HG02981 (cell line): ENCODE measurements at regions not wholly inside any gene's neighbourhood (a gene's known extent, or its start where the extent isn't known, plus 50 kb on each side); places are given as distances from the start of the nearest gene placed in this dataset.
"Not testable (repeated sequence)": the region's sequence is repeated elsewhere in the genome, so short reads cannot be mapped to it uniquely, and the experiment has no call there.

Experiments used
- ATAC-seq: cut with Tn5 transposase; IDR thresholded peaks from one replicate; pipeline ENCODE4 v1.9.1; 2021; ENCODE audit warnings: mild to moderate bottlenecking, moderate library complexity; ENCODE audit not compliant: unreplicated experiment

- no peak for ATAC-seq
Observed at GRCh38 chr22:48760481-48761390, 1066.9 kb downstream of the BRD1 start.

- ATAC-seq = no peak
Observed at GRCh38 chr22:48758881-48759875, 1068.5 kb downstream of the BRD1 start.

DNA sequence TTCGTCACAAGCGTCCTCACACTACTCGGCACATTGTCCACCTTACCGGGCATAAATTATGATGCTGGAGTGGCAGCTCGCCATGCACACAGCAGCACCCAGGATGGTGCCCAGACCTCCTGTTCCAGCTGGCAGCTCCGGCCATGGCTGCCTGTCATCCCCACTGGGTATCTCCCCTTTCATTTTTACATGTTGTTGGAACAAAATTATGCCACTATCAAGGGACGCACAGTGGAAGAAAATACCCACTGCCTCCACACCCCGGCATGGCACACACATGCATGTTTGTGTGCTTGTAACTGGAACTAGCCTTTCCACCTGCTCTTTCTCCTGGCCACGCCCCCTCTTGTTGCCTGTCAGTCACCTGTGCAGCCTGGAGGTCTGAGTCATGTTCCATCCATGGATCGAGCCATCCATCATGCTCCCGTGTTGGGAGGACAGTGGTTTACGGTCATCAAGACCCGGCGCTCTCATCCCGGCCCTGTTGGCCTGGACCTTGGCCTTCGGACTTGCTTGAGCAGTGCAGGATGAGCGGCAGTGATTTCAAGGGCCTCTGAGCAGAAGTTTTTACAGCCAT is 1069.6 kb downstream of the BRD1 start:
- ATAC-seq = no peak

DNA sequence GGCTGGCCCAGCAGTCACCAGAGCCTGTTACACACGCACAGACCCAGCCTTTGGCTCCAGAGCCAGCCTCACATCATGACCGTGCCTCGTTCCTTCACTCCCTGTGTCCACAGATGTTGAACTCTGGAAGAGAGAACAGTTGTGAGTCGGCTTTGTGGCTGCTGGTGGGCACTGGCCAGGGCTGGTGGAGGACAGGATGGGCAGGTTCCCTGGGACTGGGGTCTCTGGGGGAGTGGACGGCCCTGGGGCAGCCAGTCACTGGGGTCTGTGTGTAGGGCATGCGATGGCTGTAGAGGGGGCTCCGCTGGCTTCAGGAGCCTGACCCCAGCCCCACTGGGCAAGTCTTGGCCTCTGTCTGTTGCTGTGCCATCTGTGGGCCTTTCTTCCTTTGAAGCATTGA is 1070.1 kb downstream of the BRD1 start:
- ATAC-seq = no peak

DNA sequence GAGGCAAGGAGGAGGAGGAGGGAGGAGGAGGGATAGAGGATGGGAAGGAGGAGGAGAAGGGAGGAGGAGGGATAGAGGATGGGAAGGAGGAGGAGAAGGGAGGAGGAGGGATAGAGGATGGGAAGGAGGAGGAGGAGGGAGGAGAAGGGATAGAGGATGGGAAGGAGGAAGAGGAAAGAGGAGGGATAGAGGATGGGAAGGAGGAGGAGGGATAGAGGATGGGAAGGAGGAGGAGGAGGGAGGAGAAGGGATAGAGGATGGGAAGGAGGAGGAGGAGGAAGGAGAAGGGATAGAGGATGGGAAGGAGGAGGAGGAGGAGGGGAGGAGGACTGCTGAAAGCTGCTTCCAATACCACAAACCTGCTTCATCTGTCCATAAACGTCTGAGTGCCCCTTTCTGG is 1070.5 kb downstream of the BRD1 start:
- not testable (repeated sequence) for ATAC-seq

- ATAC-seq = no peak
Observed at GRCh38 chr22:48756146-48757111, 1071.2 kb downstream of the BRD1 start.

GRCh38 chr22:48755059-48755949 is 1072.4 kb downstream of the BRD1 start:
- no peak for ATAC-seq

DNA sequence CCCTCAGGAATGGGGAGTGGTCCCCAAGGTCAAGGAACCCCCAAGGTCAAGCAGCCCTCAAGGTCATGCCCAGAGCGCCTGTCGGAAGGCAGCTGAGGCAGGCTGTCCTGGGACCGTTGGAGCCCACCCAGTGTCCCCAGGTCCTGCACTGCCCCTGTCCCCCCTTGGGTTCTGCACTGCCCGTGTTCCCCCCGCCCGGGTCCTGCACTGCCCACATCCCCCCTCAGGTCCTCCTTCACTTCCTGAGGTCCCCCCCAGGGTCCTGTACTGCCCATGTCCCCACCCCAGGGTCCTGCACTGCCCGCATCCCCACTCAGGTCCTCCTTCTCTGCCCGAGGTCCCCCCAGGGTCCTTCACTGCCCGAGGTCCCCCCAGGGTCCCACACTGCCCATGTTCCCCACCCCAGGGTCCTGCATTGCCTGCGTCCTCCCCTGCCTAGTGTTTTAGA is 1073.0 kb downstream of the BRD1 start:
- ATAC-seq = no peak

DNA sequence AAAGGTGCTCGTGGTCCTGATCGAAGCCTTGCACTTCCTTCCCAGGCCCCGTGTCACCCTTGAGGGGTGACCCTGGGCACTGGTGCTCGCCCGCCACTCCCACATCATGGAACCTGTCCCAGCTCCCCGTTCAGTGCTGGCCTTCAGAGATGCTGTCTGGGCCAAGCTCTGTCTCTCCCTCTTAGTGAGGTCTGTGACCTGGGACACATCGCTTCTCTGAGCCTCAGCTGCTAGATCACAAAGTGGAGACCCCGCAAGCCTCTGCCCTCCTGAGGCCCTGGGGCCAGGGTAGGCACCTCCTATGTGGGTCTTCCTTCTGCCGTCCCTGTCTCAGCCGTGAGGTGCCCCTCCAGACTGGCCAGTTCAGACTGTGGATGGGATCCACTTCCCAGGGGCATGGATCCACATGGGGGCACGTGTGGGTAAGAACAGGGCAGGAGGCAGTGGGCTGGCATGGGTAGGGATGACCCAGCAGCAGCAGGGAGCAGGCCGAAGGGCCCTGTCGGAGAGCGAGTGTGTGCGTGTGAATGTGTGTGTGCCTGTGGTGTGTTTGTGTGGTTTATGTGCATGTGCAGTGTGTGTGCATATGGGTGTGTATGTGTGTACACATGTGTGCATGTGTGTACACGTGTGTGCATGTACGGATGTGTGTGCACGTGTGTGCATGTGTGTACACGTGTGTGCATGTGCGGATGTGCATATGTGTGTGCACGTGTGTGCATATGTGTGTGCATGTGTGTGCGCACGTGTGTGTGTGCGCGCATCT is 1073.7 kb downstream of the BRD1 start:
- ATAC-seq = no peak

DNA sequence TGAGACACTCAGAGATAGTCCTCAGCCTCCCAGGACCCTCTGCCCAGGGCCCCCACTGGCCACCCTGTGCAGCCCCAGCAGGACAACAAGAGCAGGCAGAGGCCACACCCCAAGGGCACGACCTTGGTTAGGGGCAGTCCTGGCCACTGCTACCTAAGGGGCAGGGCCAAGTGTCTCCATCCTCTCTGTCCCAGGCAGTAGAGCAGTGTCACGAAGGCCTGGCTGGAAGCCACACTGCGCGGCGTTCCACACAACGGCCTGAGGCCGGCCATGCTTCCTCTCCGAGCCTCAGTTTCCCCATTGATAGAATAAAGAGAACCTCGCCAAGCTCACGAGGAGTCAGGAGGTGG is 1074.3 kb downstream of the BRD1 start:
- ATAC-seq = no peak

GRCh38 chr22:48752451-48753380 is 1075.0 kb downstream of the BRD1 start:
- ATAC-seq = no peak

DNA sequence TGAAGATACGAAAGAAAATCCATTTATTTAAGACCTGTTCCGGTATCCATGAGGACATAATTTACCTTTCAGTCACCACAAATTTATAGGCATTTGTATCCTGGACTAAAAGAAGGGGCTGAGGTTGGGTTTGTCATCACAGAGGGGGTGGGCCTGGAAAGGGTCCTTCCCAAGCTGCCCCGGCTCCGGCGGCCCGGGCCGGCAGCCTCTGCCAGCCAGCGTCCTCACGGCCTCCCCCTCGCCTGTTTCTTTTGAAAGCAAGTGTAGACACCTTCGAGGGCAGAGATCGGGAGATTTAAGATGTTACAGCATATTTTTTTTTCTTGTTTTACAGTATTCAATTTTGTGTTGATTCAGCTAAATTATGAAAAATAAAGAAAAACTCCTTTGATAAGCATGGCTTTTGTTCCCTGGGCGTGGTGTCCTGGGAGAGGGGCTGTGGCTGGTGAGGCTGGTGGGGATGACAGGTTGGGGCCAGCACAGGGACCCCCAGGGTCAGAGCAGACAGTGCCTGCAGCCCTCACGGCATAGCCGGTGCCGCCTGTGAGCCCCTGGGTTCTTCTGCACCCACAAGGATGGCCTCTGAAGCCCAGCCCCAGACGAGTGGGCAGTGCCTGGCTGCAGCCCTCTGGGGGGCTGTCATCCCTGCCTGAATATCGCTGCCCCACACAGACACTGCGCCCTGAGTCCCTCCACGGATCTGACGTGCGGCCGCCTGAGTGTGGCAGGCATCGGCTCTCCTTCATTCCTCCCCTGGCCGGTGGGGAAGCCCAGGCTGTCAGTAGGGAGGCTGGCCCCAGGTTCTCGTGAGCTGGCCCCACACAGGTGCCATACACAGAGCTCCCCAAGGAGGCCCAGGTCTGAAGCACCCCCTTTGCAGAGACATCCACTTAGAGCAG is 1075.9 kb downstream of the BRD1 start:
- no peak for ATAC-seq

DNA sequence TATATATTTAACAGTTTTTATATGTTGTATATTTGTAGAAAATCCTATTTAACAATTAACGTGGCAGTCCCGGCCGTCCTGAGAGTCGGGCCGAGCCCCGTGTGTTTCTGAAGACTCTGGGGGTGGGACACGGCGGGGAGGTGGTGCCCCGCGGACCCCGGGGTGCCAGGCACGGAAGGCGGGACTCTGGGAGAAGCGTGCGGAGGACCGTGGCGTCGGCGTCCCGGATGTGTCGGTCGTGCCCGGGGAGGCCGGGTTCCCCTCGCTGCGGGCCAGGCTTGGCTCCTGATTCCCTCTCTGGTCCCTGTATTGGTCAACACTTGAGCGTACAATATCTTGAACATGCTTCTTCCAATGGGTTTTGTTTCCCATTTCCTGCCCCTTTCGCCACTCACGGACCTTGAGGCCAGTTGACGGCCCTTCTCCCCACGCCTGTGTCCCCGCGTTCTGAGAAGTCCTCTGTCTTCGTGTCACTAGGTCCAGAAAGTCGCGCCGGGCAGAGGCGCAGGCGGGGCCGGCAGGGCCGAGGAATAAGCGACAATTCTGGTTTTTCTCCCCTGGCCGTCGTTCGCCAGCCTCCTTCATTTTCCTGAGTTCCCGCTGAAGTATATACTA is 1076.7 kb downstream of the BRD1 start:
- no peak for ATAC-seq

- no peak for ATAC-seq
Observed at GRCh38 chr22:48750282-48750681, 1077.4 kb downstream of the BRD1 start.

- no peak for ATAC-seq
Observed at GRCh38 chr22:48749555-48750227, 1078.0 kb downstream of the BRD1 start.
